Stimulated activated CD4-positive, alpha-beta T cell treated with anti-CD3 and anti-CD28 coated beads, TNF-alpha, amount 100 ng/mL, for 48 hours (primary cell): ENCODE measurements at regions not wholly inside any gene's neighbourhood (a gene's known extent, or its start where the extent isn't known, plus 50 kb on each side); places are given as distances from the start of the nearest gene placed in this dataset.

Experiments used
- DNase-seq, 3 donors: peaks; one replicate each; pipeline ENCODE4 v3.0.0-alpha.2; 2020; ENCODE audit warnings: low read depth in 3 of 3

DNA sequence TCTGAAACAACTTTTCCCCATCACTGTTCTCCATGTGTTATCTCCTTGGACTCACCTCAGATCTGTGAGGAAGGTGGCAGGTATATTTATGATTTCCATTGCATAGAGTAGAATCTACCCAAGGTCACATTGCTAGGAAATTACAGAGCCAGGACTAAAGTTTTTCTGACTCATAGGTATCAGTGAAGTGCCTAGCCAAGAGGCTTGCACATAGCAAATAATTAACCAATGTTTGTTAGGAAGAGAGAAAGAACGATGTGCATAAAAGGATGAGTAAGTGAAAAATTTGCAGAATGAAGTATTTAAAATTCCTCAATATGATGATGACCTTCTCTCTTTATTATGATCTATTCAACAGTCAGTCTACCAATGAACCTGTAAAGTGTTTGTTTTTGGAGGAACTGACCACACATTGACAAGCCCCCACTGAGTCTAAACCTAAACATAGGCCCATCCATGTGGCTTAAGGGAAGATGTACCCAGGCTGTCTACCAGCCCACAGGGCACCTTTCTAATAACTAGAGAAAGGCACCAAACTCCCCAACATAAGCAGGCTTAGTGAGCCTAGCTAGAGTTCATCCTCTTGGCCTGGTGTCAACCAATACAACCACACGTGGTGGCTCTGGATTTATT lies 252.9 kb upstream of the ZMIZ1 start:
- no peak for DNase-seq

DNA sequence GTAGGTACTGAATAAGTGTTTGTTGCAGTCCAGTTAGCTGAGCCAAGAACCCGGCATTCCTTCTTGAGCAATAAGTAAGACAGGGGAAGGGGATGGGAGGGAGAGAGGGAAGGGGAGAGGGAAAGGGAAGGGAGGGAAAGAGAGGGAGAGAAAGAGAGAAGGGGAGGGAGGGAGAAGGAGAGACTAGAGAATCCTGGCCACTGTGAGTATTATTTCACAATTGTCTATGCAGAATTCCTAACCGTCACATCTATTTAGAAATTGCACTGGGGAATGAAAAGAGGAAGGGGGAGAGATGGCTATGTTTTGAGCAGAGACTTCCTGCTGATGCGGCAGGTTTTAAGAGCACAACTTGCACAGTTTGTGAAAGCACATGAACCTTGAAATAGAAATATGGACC lies 251.4 kb upstream of the ZMIZ1 start:
- no peak for DNase-seq

DNA sequence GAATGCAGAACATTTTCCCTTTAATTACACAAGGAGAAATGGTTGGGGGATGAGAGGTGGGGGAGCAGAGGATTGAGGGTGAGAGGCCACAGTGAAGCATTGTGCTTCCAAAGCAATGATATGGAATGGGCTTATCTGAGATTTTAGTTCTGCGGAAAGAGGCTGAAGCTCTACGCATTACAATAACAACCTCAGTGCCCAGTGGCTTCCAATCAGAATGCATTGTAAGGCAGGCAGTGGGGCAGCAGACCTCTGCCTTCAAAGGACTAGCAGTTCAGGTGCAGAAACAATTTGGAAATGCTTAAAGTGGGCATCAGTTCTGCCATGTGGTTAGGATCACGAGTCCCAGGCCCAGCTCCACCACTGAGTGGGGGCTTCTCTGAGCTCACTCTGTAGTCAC lies 251.0 kb upstream of the ZMIZ1 start:
- no peak for DNase-seq

DNA sequence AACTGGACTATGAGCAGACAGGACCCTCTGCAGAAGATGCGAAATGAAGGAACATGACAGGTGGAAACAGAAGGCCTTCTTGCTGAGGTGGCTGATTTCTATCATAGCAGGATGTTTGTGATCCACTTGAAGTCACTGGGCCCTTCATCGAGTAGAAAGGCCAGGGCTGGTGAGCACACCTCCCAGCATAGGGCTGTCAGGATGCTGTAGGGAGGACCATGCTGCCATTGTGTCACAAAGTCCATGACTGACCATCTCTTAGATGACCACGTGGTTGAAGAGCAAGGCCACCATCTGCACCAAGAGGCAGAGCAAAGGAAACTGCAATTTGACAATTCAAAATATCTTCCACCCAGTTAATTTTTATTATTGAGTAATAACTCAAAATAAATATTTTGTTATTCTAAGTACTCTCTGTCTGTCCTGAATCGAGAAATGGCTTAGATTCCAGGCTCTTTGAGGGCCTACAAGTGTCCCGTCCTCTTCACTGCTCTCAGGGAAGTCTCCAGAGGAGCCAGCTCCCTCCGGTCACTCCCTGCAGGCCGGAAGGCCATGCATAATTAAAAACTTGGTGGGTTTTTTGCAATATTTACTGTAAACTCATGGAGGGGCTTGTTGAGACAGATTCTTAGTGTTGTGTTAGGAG lies 249.3 kb upstream of the ZMIZ1 start:
- no peak for DNase-seq

DNA sequence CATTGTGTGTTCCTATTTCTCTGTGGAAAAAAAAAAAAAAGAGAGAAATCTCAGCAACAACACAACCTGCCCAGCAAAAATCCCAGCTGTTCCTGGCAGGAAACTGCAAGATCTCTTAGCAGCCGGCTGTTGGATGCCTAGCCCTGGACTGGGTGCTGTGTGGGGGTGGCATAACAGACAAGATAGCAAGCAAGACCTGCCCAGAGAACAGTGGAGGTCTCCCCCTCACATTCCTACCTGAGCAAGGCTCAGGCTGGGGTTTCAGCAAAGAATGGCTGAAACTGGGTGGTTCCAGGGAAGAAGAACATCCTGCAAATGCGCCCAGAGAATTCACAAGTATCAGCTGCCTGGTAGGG lies 248.8 kb upstream of the ZMIZ1 start:
- DNase-seq = no peak

DNA sequence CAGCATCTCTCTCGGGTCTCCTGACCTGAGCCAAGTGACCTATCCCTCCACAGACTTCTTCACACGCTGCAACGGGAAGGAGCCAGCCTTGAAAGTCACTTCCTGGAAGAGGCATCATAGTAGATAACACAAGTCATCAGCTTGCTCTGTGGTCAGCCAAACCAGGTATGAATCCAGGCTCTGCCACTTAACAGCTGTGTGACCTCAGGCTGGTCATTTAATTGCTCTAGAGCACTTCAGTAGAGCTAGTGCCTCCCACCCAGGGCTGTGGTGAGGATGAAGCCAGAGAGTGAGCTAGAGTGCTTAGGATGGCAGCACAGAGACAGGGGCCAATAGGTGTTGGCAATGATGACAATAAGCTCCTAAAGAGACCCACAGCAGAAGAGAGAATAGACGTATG lies 247.7 kb upstream of the ZMIZ1 start:
- DNase-seq = no peak

DNA sequence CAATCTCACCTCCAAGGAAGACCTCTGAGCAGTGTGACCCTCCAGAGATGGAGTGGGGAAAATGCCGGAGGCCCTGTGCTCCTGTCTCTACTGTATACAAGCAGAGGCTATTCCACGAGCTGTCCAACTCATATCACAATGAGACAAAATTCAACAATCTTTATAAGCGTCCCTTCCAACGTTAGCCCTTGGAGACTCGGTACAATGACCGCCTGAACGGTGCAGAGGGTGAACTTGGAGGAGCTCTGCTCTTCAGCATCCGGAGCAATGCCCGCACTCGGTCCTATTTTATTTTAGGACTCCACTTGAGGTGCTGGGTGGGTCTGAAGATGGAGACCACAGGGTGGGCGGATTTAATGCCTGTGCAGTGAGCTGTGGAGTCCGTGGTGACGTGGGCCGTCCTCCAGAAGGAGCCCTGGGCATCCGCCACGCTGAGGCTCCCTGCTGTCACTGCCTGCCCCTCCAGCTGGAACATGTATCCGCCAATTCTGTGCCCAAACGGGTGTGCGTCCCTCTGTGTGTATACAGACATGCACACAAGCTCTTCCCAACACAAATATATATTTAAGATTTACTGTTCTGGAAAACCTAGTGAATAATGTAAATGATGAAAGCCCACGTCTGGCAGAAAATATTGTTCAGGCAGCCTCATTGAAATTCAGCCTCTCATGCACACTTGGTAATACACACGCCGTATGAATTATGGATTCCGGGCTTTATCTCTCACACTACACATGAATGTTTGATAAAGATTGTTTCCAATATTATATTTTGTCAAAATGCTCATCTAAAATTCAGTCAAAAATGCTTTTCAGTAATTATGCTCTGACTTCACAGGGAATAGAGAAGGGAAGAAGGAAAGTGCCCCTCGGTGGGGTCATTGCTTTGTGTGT lies 239.9 kb upstream of the ZMIZ1 start:
- no peak for DNase-seq

DNA sequence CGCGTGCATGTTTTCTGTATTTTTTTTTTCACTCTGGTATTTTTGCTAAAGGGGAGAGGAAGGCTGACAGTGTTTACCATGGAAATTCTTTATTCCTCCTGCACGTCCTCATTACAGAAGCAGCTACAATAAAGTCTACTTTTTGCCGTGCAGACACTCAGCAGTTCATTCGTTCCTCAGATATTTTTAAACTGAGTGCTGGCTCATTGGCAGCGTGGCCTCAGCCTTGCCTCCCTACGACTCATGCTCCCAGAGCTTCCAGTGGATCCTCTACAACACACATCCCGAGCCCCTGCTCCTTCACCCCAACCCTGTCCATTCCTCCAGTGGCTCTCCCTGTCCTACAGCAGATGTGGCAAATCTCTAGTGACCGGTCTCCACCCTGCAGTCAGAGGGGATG lies 239.2 kb upstream of the ZMIZ1 start:
- DNase-seq = no peak

DNA sequence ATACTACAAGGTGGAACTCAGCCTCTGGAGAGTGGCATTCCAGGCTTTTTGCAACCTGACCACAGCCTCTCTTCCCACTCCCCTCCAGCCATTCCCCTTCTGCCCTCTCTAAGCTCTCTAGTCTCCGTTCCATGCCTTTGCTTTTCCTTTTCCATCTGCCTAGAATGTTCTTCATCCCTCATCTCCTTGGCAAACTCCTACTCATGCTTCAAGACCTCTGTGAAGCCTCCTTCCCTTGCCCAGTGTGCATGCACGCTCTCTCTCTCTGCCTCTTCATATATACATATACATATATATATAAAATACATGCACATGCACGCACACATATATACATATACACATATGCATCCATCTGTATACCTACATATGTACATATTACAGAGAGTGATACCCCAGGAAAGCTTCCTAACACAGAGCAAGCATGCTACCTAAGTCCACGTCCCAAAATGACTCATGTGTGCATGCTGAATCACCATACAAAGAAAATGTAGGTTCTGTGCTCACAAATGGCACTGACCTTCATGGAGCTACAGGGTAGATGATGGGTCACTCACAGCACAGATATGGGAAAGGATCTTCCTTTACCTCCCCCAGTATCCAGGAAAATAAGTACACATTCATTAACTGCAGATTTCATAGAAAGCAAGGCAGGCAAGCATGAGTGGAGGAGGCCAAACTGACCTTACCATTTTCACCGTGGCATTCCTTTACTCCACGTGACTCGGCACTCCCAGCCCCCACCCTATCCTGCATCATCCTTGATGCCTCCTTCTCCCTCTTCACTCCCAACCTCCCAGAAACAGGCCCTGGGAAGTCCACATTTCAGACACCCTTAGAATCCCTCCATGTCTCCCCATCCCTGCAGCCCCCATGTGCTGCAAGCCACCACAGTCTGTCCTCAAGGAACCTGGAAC lies 238.4 kb upstream of the ZMIZ1 start:
- no peak for DNase-seq

DNA sequence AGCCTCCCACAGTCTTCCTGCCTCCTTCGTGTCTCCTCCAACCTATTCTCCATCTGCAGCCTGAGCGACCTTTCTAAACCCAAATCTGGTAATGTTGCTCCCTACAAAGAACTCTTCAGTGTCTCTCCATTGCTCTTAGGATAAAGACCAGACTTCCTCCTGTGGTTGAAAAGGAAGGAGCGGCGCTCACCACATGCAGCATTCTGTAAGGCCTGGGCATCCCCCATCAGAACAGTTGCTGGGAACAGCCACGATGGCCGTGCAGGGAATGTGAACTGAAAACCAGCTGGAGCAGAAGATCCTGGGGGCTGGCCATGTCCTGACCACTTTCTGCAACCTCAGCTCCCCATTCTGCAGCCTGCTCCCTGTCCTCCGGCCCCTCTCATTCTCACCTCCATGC lies 237.8 kb upstream of the ZMIZ1 start:
- no peak for DNase-seq

DNA sequence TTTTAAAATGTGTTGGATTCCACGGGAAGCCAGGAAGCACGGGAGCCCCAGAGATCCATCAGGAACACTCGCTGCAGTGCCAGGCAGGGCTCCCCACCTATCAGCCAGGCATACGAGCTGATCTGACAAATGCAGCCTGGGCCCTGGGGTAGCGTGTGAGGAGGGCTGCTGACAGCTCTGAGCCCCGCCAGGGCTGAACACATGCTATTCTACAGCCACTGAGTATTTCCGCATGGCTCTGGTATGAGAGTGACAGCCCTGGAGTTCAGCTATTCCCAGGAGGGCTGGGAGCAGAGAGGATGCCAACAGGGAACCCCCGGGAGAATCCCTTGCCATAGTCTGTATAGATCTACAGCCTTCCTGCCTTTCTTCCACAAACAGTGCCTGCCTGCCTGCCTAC lies 237.3 kb upstream of the ZMIZ1 start:
- DNase-seq = no peak

DNA sequence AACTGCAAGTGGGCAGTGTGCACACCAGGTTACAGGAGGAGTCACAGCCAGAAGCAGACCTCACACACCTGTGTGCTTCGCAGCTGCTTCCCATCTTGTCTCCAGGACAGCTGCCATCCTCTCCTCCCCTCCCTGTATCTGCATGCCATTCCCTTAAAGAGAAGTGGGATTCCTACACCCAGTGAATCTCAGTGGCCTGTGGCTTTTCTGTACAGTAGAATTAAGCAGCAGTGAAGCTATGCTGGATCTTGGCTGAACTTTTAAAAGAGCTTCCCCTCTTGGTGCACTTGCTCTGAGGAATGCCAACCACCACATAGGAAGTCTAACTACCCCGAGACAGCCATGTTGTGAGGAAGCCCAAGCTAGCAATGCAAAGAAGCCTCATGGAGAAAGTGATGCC lies 236.5 kb upstream of the ZMIZ1 start:
- no peak for DNase-seq

DNA sequence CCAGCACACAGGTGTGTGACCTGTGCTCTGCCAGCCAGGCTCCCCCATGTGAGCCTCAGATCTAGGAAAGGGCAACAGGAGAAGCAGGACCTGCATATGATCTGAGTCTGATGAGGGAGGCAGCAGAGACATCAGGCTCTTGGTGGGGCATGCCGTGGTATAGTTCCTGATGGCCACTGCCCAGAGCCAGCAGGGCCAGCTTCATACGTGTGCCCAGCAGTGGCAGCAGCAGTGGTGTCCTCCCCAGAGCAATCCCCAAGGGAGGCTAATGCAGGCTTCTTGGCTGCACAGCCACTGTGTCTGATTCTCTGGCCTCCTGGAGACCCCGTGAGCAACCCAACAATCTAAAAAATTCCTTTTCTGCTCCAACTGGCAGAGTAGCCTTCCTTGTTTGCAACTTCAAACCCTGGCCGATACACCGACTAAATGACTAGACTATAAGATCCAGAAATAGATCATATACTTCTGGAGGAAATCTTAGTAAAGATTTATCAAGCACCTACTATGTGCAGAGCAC lies 230.6 kb upstream of the ZMIZ1 start:
- DNase-seq = no peak

DNA sequence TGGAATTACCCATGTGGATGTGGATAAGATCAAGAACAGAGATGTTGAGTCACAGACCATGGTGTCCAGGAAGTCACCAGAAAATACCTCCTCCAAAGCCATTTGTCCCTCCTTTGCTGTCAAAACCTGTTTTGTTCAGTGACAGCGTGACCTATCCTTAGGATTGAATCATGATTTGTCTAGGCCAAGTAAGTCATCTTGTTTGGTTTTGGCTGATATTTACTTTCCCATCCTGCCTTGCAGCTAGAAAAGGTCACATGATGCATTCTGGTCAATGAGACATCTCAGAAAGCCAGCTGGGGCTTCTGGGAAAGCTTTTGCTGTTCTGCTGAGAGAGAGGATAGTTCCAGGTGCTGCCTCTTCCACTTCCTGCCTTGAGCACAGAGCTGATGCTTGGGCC lies 225.3 kb upstream of the ZMIZ1 start:
- no peak for DNase-seq

DNA sequence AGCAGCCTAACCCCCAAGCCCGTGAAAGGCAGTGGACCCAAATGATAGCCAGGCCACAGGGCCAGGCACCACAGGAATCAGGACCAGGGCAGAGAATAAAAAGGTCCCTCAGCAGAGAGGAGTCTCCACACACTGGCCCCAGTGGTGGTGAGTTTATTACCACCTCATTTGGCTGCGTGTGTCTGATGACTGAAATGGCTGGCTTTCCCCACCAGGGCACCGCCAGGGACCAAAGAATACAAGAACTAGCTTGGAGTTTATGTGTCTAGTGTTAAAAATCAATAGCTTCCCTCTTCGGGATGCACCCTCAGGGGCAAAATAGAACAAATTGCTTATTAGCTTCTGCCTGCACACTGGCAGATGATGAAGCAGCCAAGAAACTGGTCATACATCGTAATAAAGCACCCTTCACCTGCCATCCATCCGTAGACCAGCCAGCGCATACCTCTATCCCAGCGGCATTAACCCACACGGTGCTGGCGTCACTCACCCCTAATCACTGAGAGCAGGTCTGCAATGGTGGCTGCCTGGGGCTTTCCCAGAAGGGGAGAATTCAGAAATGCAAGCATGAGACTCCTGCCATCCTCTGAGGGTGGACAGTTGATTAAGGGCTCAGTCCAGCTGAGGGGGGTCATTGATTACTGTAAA lies 223.7 kb upstream of the ZMIZ1 start:
- DNase-seq = no peak

DNA sequence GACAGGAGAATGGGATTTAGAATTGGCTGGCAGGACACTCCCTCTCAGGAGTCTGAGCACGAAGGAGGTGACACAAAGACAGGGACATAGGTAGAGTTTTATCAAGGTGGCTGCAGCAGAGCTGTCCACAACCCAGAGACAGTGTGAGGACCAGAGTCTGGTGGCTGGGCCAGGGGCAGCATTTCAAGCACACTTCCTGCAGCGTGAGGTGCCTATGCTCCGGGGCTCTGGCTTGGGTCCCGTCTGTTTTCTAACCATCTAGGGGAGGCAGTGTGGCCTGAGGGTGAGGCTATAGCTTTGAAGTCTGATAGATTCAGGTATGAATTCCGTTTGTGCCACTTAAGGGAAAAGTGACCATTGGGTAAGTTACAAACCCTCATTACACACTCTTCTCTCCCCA lies 222.7 kb upstream of the ZMIZ1 start:
- DNase-seq = no peak

DNA sequence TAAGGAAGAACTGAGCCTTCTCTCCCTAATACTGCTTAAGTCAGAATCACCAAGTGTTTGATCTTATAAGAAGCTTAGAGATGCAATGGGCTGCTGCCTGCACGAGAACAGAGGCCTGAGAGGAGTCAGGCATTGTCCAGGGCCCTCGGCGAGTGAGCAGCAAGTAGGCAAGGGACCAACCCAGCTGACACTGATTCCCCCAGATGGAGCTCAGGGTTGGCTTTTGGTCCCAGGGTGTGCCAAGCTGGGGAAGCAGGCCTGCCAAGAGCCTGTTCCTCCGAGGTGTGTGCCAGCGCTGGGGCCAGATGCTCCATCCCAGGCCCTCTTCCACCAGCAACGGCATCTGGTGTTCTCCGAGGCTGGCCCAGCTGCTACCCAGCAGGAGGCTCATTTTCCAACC lies 222.0 kb upstream of the ZMIZ1 start:
- DNase-seq = no peak

DNA sequence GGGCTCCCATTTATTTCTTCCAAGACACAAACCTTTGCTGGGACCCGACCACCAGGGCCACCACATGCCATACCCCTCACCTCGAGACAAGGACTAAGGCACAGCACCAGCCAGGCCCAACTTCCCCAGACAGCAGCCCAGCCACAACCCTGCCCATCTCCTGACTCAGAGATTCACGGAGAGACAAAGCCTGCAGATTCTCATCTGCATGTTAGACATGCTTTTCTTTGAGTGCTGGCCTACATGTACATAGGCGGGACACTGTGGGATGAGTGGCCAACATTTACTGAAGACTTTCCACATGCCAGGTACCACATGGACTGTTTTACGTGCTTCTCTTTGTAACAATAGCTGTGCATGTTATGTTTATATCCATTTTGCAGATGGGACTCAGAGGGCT lies 221.3 kb upstream of the ZMIZ1 start:
- DNase-seq = no peak

DNA sequence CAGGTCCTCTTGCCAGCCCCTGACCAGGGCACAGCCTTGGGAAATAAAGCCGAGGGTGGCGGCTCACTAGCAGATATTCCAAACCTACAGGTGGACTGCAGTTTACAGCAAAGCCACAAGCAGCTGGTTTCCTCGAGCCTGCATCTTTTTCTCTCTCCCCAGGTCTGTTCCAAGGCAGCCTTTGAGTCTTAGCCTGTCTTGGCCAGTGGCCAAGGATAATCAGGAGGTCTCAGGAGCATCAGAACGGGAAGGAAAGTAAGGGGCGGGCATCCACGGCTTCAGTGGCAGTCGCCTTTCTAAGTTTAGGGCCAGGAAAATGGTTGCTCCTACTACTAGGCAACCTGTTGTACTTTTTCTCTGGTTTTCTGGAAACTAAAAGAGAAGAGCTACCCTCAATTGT lies 219.7 kb upstream of the ZMIZ1 start:
- no peak for DNase-seq

DNA sequence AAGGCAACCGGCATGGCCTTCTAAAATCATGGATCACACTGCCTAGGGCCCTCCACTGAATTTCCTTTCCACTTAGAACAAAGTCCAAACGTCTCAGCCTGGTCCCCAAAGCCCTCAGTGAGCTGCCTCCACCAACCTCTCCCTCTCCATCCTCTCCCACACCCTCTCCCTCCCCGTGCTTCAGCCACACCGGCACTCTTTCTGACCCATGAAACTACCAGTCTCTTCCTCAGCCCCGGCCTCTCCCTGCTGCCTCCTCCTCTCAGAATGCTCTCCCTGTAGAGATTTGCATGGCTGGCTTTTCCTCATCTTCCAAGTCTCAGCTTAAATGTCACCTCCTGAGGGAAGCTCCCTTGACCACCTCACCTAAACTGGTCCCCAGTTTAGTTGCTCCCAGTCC lies 219.0 kb upstream of the ZMIZ1 start:
- DNase-seq = no peak

DNA sequence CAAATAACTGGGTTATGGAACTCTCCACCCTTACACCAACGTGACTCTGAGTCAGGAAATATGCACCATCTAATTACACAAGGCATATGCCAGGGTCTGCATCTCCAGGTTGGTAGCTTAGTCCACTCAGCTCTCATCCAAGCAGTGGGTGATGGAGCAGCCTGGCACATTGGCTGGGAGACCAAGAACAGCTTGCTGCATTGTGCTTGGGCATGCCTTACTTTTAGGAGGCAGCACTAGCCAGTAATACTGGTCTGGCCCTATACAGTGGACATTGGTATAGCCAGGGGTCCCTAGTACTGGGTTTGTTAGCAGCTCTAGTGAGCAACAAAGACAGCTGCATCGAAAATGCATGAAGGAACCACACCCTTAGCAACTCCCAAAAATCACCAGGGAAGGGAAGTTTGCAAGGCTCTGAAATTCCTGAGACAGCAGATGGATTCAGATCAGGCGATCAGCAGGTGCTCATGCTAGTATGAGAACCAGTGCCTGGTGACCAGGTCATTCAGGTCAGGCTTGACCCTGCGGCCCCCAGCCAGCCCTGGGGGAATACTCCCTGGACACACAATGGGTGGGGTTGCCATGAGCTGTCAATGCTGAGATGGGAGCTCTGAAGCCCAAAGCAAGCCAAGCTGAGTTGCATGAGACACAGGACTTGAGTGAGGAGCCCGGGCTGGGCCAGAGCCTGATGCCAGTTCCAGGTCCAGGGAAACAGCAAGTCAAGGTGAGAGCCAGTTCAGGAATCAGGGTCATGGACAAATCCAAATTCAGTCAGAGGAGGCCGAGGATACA lies 217.9 kb upstream of the ZMIZ1 start:
- no peak for DNase-seq
